Liver (tissue), 8 donors: ENCODE measurements at regions not wholly inside any gene's neighbourhood (a gene's known extent, or its start where the extent isn't known, plus 50 kb on each side); places are given as distances from the start of the nearest gene placed in this dataset.

Source experiments
- DNase-seq: peaks from one replicate; pipeline ENCODE4 v3.0.0-alpha.2; 2017; ENCODE audit warnings: low spot score
- H3K27ac ChIP-seq, 2 donors: one replicate each; pipeline ENCODE4 v1.7.0; 2013; ENCODE audit warnings: inconsistent platforms in 2 of 2, low read length in 2 of 2, control low read depth in 1 of 2, low read depth in 1 of 2, mild to moderate bottlenecking in 1 of 2
- H3K27me3 ChIP-seq, 4 donors: one replicate each; pipeline versions ENCODE4 v1.6.1 to v1.7.0; 2013; ENCODE audit warnings: low read length in 3 of 4, inconsistent platforms in 1 of 4, mild to moderate bottlenecking in 1 of 4, moderate library complexity in 1 of 4; ENCODE audit not compliant: control insufficient read depth in 4 of 4, insufficient read depth in 4 of 4
- H3K36me3 ChIP-seq, 4 donors: one replicate each; pipeline versions ENCODE4 v1.6.1 to v1.7.0; 2013; ENCODE audit warnings: low read length in 3 of 4, mild to moderate bottlenecking in 3 of 4, low read depth in 1 of 4, moderate library complexity in 1 of 4; ENCODE audit not compliant: control insufficient read depth in 4 of 4, insufficient read depth in 3 of 4
- H3K4me1 ChIP-seq, 4 donors: one replicate each; pipeline versions ENCODE4 v1.6.1 to v1.7.0; 2013; ENCODE audit warnings: low read length in 3 of 4, mild to moderate bottlenecking in 3 of 4, moderate library complexity in 1 of 4; ENCODE audit not compliant: control insufficient read depth in 4 of 4, insufficient read depth in 4 of 4
- H3K4me3 ChIP-seq, 3 donors: one replicate each; pipeline versions ENCODE4 v1.6.1 to v1.7.0; 2013; ENCODE audit warnings: low read length in 3 of 3, control low read depth in 1 of 3, low read depth in 1 of 3, mild to moderate bottlenecking in 1 of 3
- H3K9ac ChIP-seq, 2 donors: one replicate each; pipeline ENCODE4 v1.7.0; 2013; ENCODE audit warnings: low read length in 2 of 2, mild to moderate bottlenecking in 2 of 2, moderate library complexity in 2 of 2, control low read depth in 1 of 2, low read depth in 1 of 2
- H3K9me3 ChIP-seq, 4 donors: one replicate each; pipeline versions ENCODE4 v1.6.1 to v1.7.0; 2013; ENCODE audit warnings: low read length in 3 of 4; ENCODE audit not compliant: control insufficient read depth in 4 of 4
- ATF3 ChIP-seq: IDR thresholded peaks from 2 replicates; pipeline ENCODE4 v1.6.1; 2016; ENCODE audit warnings: antibody characterized with exemption
- CTCF ChIP-seq: fragments of 150-350 bp; IDR thresholded peaks from 2 replicates; pipeline ENCODE4 v1.5.1; 2017; ENCODE audit warnings: improper control_type of control experiment, low read depth, low read length; ENCODE audit not compliant: missing input control
- EGR1 ChIP-seq, 2 donors: IDR thresholded peaks; 2 replicates each; pipeline ENCODE4 v1.6.1; 2016 to 2018; ENCODE audit warnings: antibody characterized with exemption in 2 of 2, low read depth in 2 of 2
- FOXA1 ChIP-seq: IDR thresholded peaks from 2 replicates; pipeline ENCODE4 v1.6.1; 2016; ENCODE audit warnings: antibody characterized with exemption
- FOXA2 ChIP-seq: IDR thresholded peaks from 2 replicates; pipeline ENCODE4 v1.6.1; 2016; ENCODE audit warnings: antibody characterized with exemption
- HNF4A ChIP-seq, 2 donors: conservative IDR thresholded peaks; 2 replicates each; pipeline ENCODE4 v1.6.1; 2016; ENCODE audit warnings: antibody characterized with exemption in 2 of 2, mild to moderate bottlenecking in 2 of 2
- JUND ChIP-seq, 2 donors: IDR thresholded peaks; 2 replicates each; pipeline ENCODE4 v1.6.1; 2016; ENCODE audit warnings: antibody characterized with exemption in 2 of 2
- MAX ChIP-seq: IDR thresholded peaks from 2 replicates; pipeline ENCODE4 v1.6.1; 2016; ENCODE audit warnings: antibody characterized with exemption
- RAD21 ChIP-seq, 2 donors: IDR thresholded peaks; 2 replicates each; pipeline ENCODE4 v1.6.1; 2016; ENCODE audit warnings: antibody characterized with exemption in 2 of 2, mild to moderate bottlenecking in 2 of 2
- REST ChIP-seq: IDR thresholded peaks from 2 replicates; pipeline ENCODE4 v1.6.1; 2016; ENCODE audit warnings: antibody characterized with exemption, mild to moderate bottlenecking
- SP1 ChIP-seq: IDR thresholded peaks from 2 replicates; pipeline ENCODE4 v1.6.1; 2018; ENCODE audit warnings: antibody characterized with exemption, mild to moderate bottlenecking
- TAF1 ChIP-seq: conservative IDR thresholded peaks from 2 replicates; pipeline ENCODE4 v1.6.1; 2016; ENCODE audit warnings: antibody characterized with exemption, mild to moderate bottlenecking
- YY1 ChIP-seq: IDR thresholded peaks from 2 replicates; pipeline ENCODE4 v1.6.1; 2016; ENCODE audit warnings: antibody characterized with exemption, mild to moderate bottlenecking
- ZBTB33 ChIP-seq: IDR thresholded peaks from 2 replicates; pipeline ENCODE4 v1.6.1; 2016; ENCODE audit warnings: antibody characterized with exemption
- WGBS: extraction: QIAGEN DNeasy Blood & Tissue Kit; methylation state at CpG from one replicate; pipeline ENCODE4 v1.1.7; 2013; 5-methylcytosine and 5-hydroxymethylcytosine counted together
- donor health status: healthy.
- donor health status: healthy.
- donor health status: healthy.
- donor health status: healthy.
- donor health status: healthy.

GRCh38 chr16:5671421-5671820 is 573.8 kb upstream of the EEF2KMT start:
- no peak for DNase-seq
- WGBS = 68% methylated on average over 2 of the region's 2 CpGs
- H3K27me3 ChIP-seq = peaks cover 0 to 2% (median 0%) of the 10 kb centered on the region in 4 donors
- H3K4me1 ChIP-seq = no peaks in the 10 kb centered on the region
- no peaks in the 10 kb centered on the region for H3K9me3 ChIP-seq
- H3K36me3 ChIP-seq = no peaks in the 10 kb centered on the region
- no peak overlapping the region for H3K9ac ChIP-seq
- no peak overlapping the region for H3K27ac ChIP-seq
- H3K4me3 ChIP-seq = no peak overlapping the region
- TF ChIP-seq FOXA1 = no peak
- no peak for TF ChIP-seq TAF1
- TF ChIP-seq SP1 = no peak
- no peak for TF ChIP-seq HNF4A (conservative IDR thresholded peaks at IDR 0.05)
- TF ChIP-seq CTCF = no peak
- TF ChIP-seq ZBTB33 = no peak
- no peak for TF ChIP-seq ATF3
- TF ChIP-seq EGR1 (IDR thresholded peaks at IDR 0.05; ENCODE audit: low read depth in 2 of 2) = no peak
- no peak for TF ChIP-seq FOXA2
- TF ChIP-seq RAD21 (IDR thresholded peaks at IDR 0.05) = no peak
- no peak for TF ChIP-seq JUND (IDR thresholded peaks at IDR 0.05)
- TF ChIP-seq MAX = no peak

- Histone ChIP-seq H3K27ac (no peak overlapping the region), H3K4me1 (no peaks in the 10 kb centered on the region), H3K36me3 (no peaks in the 10 kb centered on the region), H3K27me3 (peaks cover 0 to 2% (median 0%) of the 10 kb centered on the region in 4 donors), H3K9ac (no peak overlapping the region), H3K4me3 (no peak overlapping the region), H3K9me3 (no peaks in the 10 kb centered on the region)
- TF ChIP-seq YY1 (no peak), REST (no peak)
- WGBS = 59% methylated on average over 2 of the region's 2 CpGs
- no peak for DNase-seq
Measured at GRCh38 chr16:5670198-5670597, 572.6 kb upstream of the EEF2KMT start.
